IMR-90 (cell line): ENCODE measurements at regions not wholly inside any gene's neighbourhood (a gene's known extent, or its start where the extent isn't known, plus 50 kb on each side); places are given as distances from the start of the nearest gene placed in this dataset.

ENCODE experiments used
- ATAC-seq: fragments of 200-7000 bp; cut with Tn5 transposase; 2 replicates; pipeline ENCODE4 v1.9.1; 2020; ENCODE audit warnings: low read depth, mild to moderate bottlenecking, moderate library complexity
- BruUV-seq: library from RNA; stranded (reverse); fragments of 400-500 nt; replicated peaks from 2 replicates; lab custom pipeline; 2021; lab: Mats Ljungman, UMichigan
- CTCF ChIA-PET: fragments of 300-600 bp; formaldehyde crosslinking; extraction: SDS; loops from one replicate; lab custom pipeline; 2021; ENCODE audit warnings: antibody characterized with exemption; lab: Yijun Ruan, JAX
- POLR2A ChIA-PET: fragments of 300-600 bp; sonication (Branson Sonifier 250); formaldehyde crosslinking; loops from one replicate; lab custom pipeline; 2022; ENCODE audit warnings: antibody characterized with exemption; ENCODE audit not compliant: unreplicated experiment; lab: Charles Lee
- DNase-seq: peaks from one replicate; pipeline ENCODE4 v3.0.0; 2013
- H2AFZ ChIP-seq: replicated peaks from 2 replicates; pipeline ENCODE3; 2013; ENCODE audit warnings: low read length, mild to moderate bottlenecking; ENCODE audit not compliant: poor library complexity
- H2AK5ac ChIP-seq: 2 replicates; pipeline ENCODE4 v1.6.1; 2013; ENCODE audit warnings: low read depth, low read length, inconsistent platforms
- H2AK9ac ChIP-seq: replicated peaks from 2 replicates; pipeline ENCODE3; 2013; ENCODE audit warnings: mild to moderate bottlenecking, low read depth, low read length, moderate library complexity; ENCODE audit not compliant: poor library complexity
- H2BK120ac ChIP-seq: 2 replicates; pipeline ENCODE4 v1.6.1; 2013; ENCODE audit warnings: low read depth, low read length, inconsistent platforms
- H2BK15ac ChIP-seq: 3 replicates; pipeline ENCODE4 v1.6.1; 2013; ENCODE audit warnings: low read depth, low read length, inconsistent platforms
- H2BK20ac ChIP-seq: 2 replicates; pipeline ENCODE4 v1.6.1; 2013; ENCODE audit warnings: low read depth, mild to moderate bottlenecking, inconsistent platforms, low read length, moderate library complexity
- H2BK5ac ChIP-seq: 2 replicates; pipeline ENCODE4 v1.6.1; 2013; ENCODE audit warnings: mild to moderate bottlenecking, low read depth, low read length, inconsistent platforms; ENCODE audit not compliant: poor library complexity, severe bottlenecking
- H3K14ac ChIP-seq: replicated peaks from 2 replicates; pipeline ENCODE4 v1.6.1; 2013; ENCODE audit warnings: low read depth, low read length, inconsistent platforms
- H3K18ac ChIP-seq: 2 replicates; pipeline ENCODE4 v1.6.1; 2013; ENCODE audit warnings: low read depth, low read length, control low read depth
- H3K23ac ChIP-seq: 2 replicates; pipeline ENCODE4 v1.6.1; 2013; ENCODE audit warnings: low read depth, low read length, inconsistent platforms
- H3K27ac ChIP-seq: 2 replicates; pipeline ENCODE4 v1.5.1; 2013; ENCODE audit warnings: mild to moderate bottlenecking, control low read depth, low read length; ENCODE audit not compliant: insufficient read depth
- H3K27me3 ChIP-seq: 2 replicates; pipeline ENCODE4 v1.6.1; 2013; ENCODE audit warnings: low read length; ENCODE audit not compliant: control insufficient read depth, insufficient read depth
- H3K36me3 ChIP-seq: 2 replicates; pipeline ENCODE4 v1.6.1; 2013; ENCODE audit warnings: low read length, mixed read lengths; ENCODE audit not compliant: control insufficient read depth, insufficient read depth
- H3K4ac ChIP-seq: 2 replicates; pipeline ENCODE4 v1.6.1; 2013; ENCODE audit warnings: low read depth, low read length, inconsistent platforms
- H3K4me1 ChIP-seq: 2 replicates; pipeline ENCODE4 v1.6.1; 2013; ENCODE audit warnings: low read length, mixed read lengths; ENCODE audit not compliant: control insufficient read depth, insufficient read depth
- H3K4me2 ChIP-seq: 2 replicates; pipeline ENCODE4 v1.6.1; 2013; ENCODE audit warnings: low read depth, mild to moderate bottlenecking, control low read depth, low read length, moderate library complexity
- H3K4me3 ChIP-seq: 2 replicates; pipeline ENCODE4 v1.5.1; 2013; ENCODE audit warnings: low read depth, mild to moderate bottlenecking, control low read depth, low read length, moderate library complexity; ENCODE audit not compliant: insufficient read depth
- H3K56ac ChIP-seq: 2 replicates; pipeline ENCODE4 v1.6.1; 2013; ENCODE audit warnings: low read length, inconsistent platforms; ENCODE audit not compliant: insufficient read depth; ENCODE audit errors: extremely low read depth
- H3K79me1 ChIP-seq, 2 experiments: 2 replicates each; pipeline ENCODE4 v1.6.1; 2013; ENCODE audit warnings: low read length in 2 of 2, inconsistent platforms in 1 of 2, low read depth in 1 of 2
- H3K9ac ChIP-seq: 2 replicates; pipeline ENCODE4 v1.6.1; 2013; ENCODE audit warnings: low read depth, low read length, control low read depth
- H3K9me1 ChIP-seq: 2 replicates; pipeline ENCODE4 v1.6.1; 2013; ENCODE audit warnings: low read length, inconsistent platforms; ENCODE audit not compliant: insufficient read depth
- H3K9me3 ChIP-seq: 2 replicates; pipeline ENCODE4 v1.6.1; 2013; ENCODE audit warnings: low read length; ENCODE audit not compliant: control insufficient read depth, insufficient read depth
- H4K20me1 ChIP-seq: 2 replicates; pipeline ENCODE4 v1.6.1; 2013; ENCODE audit warnings: low read length, inconsistent platforms; ENCODE audit not compliant: insufficient read depth
- H4K5ac ChIP-seq: 2 replicates; pipeline ENCODE4 v1.6.1; 2013; ENCODE audit warnings: mild to moderate bottlenecking, low read depth, low read length, control low read depth
- H4K8ac ChIP-seq, 2 experiments: 2 replicates each; pipeline ENCODE4 v1.6.1; 2013; ENCODE audit warnings: low read depth in 2 of 2, low read length in 2 of 2, control low read depth in 1 of 2, inconsistent platforms in 1 of 2
- H4K91ac ChIP-seq: 2 replicates; pipeline ENCODE4 v1.6.1; 2013; ENCODE audit warnings: low read depth, low read length, inconsistent platforms; ENCODE audit not compliant: insufficient read depth
- BHLHE40 ChIP-seq: fragments of 150-350 bp; IDR thresholded peaks from 2 replicates; pipeline ENCODE4 v1.6.1; 2016; ENCODE audit warnings: mild to moderate bottlenecking, low read depth, low read length
- CEBPB ChIP-seq: IDR thresholded peaks from 2 replicates; pipeline ENCODE4 v1.6.1; 2012; ENCODE audit warnings: low read depth, low read length, improper control_type of control experiment
- CHD1 ChIP-seq: IDR thresholded peaks from 2 replicates; pipeline ENCODE4 v1.6.1; 2012; ENCODE audit warnings: low read depth, low read length, improper control_type of control experiment
- CTCF ChIP-seq: conservative IDR thresholded peaks from 2 replicates; pipeline ENCODE4 v1.5.1; 2012; ENCODE audit warnings: mild to moderate bottlenecking, low read depth, low read length, improper control_type of control experiment
- ELK1 ChIP-seq: fragments of 150-350 bp; IDR thresholded peaks from 2 replicates; pipeline ENCODE4 v1.6.1; 2016; ENCODE audit warnings: low read depth, mild to moderate bottlenecking, low read length, moderate library complexity, borderline replicate concordance
- FOS ChIP-seq: fragments of 150-350 bp; IDR thresholded peaks from 2 replicates; pipeline ENCODE4 v1.6.1; 2016; ENCODE audit warnings: low read depth, low read length
- MAFK ChIP-seq: IDR thresholded peaks from 2 replicates; pipeline ENCODE4 v1.6.1; 2012; ENCODE audit warnings: low read depth, low read length, improper control_type of control experiment
- MAZ ChIP-seq: IDR thresholded peaks from 2 replicates; pipeline ENCODE4 v1.6.1; 2012; ENCODE audit warnings: low read depth, mild to moderate bottlenecking, low read length, improper control_type of control experiment, moderate library complexity, borderline replicate concordance
- MXI1 ChIP-seq: IDR thresholded peaks from 2 replicates; pipeline ENCODE4 v1.6.1; 2012; ENCODE audit warnings: low read depth, mild to moderate bottlenecking, low read length, moderate library complexity, borderline replicate concordance
- NFE2L2 ChIP-seq: fragments of 150-350 bp; IDR thresholded peaks from 2 replicates; pipeline ENCODE4 v1.6.1; 2016; ENCODE audit warnings: low read depth, mild to moderate bottlenecking, low read length
- POLR2A ChIP-seq: IDR thresholded peaks from 2 replicates; pipeline ENCODE4 v1.6.1; 2012; ENCODE audit warnings: mild to moderate bottlenecking, low read depth, low read length
- RAD21 ChIP-seq: IDR thresholded peaks from 2 replicates; pipeline ENCODE4 v1.6.1; 2012; ENCODE audit warnings: low read length, improper control_type of control experiment
- RCOR1 ChIP-seq: IDR thresholded peaks from 2 replicates; pipeline ENCODE4 v1.6.1; 2012; ENCODE audit warnings: mild to moderate bottlenecking, low read length, improper control_type of control experiment; ENCODE audit not compliant: insufficient replicate concordance
- SMC3 ChIP-seq: fragments of 150-350 bp; IDR thresholded peaks from 2 replicates; pipeline ENCODE4 v1.6.1; 2016; ENCODE audit warnings: low read depth, mild to moderate bottlenecking, antibody characterized with exemption, low read length, moderate library complexity
- USF2 ChIP-seq: fragments of 150-350 bp; IDR thresholded peaks from 2 replicates; pipeline ENCODE4 v1.6.1; 2017; ENCODE audit warnings: mild to moderate bottlenecking, antibody characterized with exemption, low read length, low read depth
- WGBS, 2 experiments: methylation state at CpG; one replicate each; pipeline versions ENCODE4 v1.1.5 to v1.1.7; 2013; ENCODE audit warnings: missing lambda C conversion rate in 2 of 2; ENCODE audit not compliant: insufficient read length in 1 of 2; ENCODE audit errors: extremely low coverage in 2 of 2; 5-methylcytosine and 5-hydroxymethylcytosine counted together
- dilution Hi-C: fragments of 300-500 bp; cut with HindIII; formaldehyde crosslinking; loops from one replicate; pipeline ENCODE4 v1.14.3; 2018; ENCODE audit warnings: low sequenced_read_pairs; ENCODE audit not compliant: unreplicated experiment
- in situ Hi-C: fragments of 300-500 bp; cut with MboI; formaldehyde crosslinking; loops from 3 replicates; pipeline ENCODE4 v1.14.3; 2019; ENCODE audit warnings: low sequenced_read_pairs, inconsistent platforms, mixed read lengths
- intact Hi-C: fragments of 100-400 bp; cut with micrococcal nuclease; formaldehyde crosslinking; loops from 2 replicates; pipeline ENCODE4 v1.10.0; 2022

- Histone ChIP-seq H2AFZ (no peak overlapping the region), H4K91ac (no peak overlapping the region), H2BK15ac (no peak overlapping the region), H3K9me3 (no peaks in the 10 kb centered on the region), H2BK120ac (no peak overlapping the region), H2BK20ac (no peak overlapping the region), H3K36me3 (no peaks in the 10 kb centered on the region), H3K4me3 (no peak overlapping the region), H2BK5ac (no peak overlapping the region), H4K8ac (no peak overlapping the region), H3K4ac (no peak overlapping the region), H3K23ac (no peak overlapping the region), H3K4me1 (no peaks in the 10 kb centered on the region), H3K9me1 (no peaks in the 10 kb centered on the region), H3K14ac (no peak overlapping the region), H3K27ac (no peak overlapping the region), H3K9ac (no peak overlapping the region), H3K56ac (no peak overlapping the region), H4K20me1 (no peaks in the 10 kb centered on the region), H3K4me2 (no peak overlapping the region), H2AK5ac (no peak overlapping the region), H3K18ac (no peak overlapping the region), H4K5ac (no peak overlapping the region), H3K27me3 (no peaks in the 10 kb centered on the region), H3K79me1 (no peaks in the 10 kb centered on the region), H2AK9ac (no peak overlapping the region)
- TF ChIP-seq MAFK (no peak), NFE2L2 (no peak), POLR2A (no peak), SMC3 (no peak), CEBPB (no peak), RAD21 (no peak), MXI1 (no peak), RCOR1 (no peak), CTCF (no peak), MAZ (no peak), USF2 (no peak), FOS (no peak), ELK1 (no peak), BHLHE40 (no peak), CHD1 (no peak)
- dilution Hi-C loops (no loop called here), intact Hi-C loops (no loop called here), in situ Hi-C loops (no loop called here)
- WGBS, 2 experiments: no CpG with 5 or more reads among the region's 2 CpGs
- ChIA-PET CTCF (no interaction called here), POLR2A (no interaction called here)
- no peak for ATAC-seq
- no peak for DNase-seq
- no TSS peak for BruUV-seq
Measured at GRCh38 chr1:219460081-219460895, 152.6 kb downstream of the ZC3H11B start.
